ENCODE measurements at regions not wholly inside any gene's neighbourhood (a gene's known extent, or its start where the extent isn't known, plus 50 kb on each side); places are given as distances from the start of the nearest gene placed in this dataset.

- DNase-seq = no peak
These were observed 72.6 kb downstream of the MYEOV start for GRCh38 chr11:69366591-69366990.

- no peak for DNase-seq
These were observed 73.4 kb downstream of the MYEOV start for GRCh38 chr11:69367211-69367964.

- no peak for DNase-seq
These were observed 74.3 kb downstream of the MYEOV start for GRCh38 chr11:69368119-69368880.

GRCh38 chr11:69369210-69369825 is 75.4 kb downstream of the MYEOV start:
- no peak for DNase-seq

GRCh38 chr11:69369945-69370344 is 76.0 kb downstream of the MYEOV start:
- DNase-seq = no peak

- no peak for DNase-seq
These were observed 77.2 kb downstream of the MYEOV start for GRCh38 chr11:69370984-69371709.

GRCh38 chr11:69371731-69372588 is 78.0 kb downstream of the MYEOV start:
- peak; percentile 7 for DNase-seq

- peak; percentile 5 for DNase-seq
These were observed 78.8 kb downstream of the MYEOV start for GRCh38 chr11:69372589-69373250.

GRCh38 chr11:69373251-69373635 is 79.3 kb downstream of the MYEOV start:
- DNase-seq = peak; percentile 9

GRCh38 chr11:69374110-69374945 is 80.4 kb downstream of the MYEOV start:
- DNase-seq = peak; percentile 10

- no peak for DNase-seq
These were observed 81.0 kb downstream of the MYEOV start for GRCh38 chr11:69374946-69375310.

GRCh38 chr11:69375316-69376154 is 81.6 kb downstream of the MYEOV start:
- DNase-seq = peak; percentile 12

- DNase-seq = peak; percentile 12
These were observed 82.4 kb downstream of the MYEOV start for GRCh38 chr11:69376155-69377028.

GRCh38 chr11:69377029-69377952 is 83.3 kb downstream of the MYEOV start:
- peak; percentile 11 for DNase-seq

GRCh38 chr11:69377953-69378302 is 84.0 kb downstream of the MYEOV start:
- peak; percentile 13 for DNase-seq

- DNase-seq = peak; percentile 13
These were observed 84.6 kb downstream of the MYEOV start for GRCh38 chr11:69378303-69379141.

- peak; percentile 5 for DNase-seq
These were observed 86.5 kb downstream of the MYEOV start for GRCh38 chr11:69380451-69380901.

All from activated CD8-positive, alpha-beta memory T cell treated with anti-CD3 and anti-CD28 coated beads, Interleukin-2, amount 50 U/mL, for 4 hours (primary cell).